Activated naive CD8-positive, alpha-beta T cell treated with anti-CD3 and anti-CD28 coated beads, Interleukin-2, amount 50 U/mL, for 24 hours (primary cell): ENCODE measurements at regions not wholly inside any gene's neighbourhood (a gene's known extent, or its start where the extent isn't known, plus 50 kb on each side); places are given as distances from the start of the nearest gene placed in this dataset.
"Not testable (repeated sequence)": the region's sequence is repeated elsewhere in the genome, so short reads cannot be mapped to it uniquely, and the experiment has no call there.

Source experiments
- ATAC-seq: fragments of 150-1000 bp; cut with Tn5 transposase; one replicate; pipeline ENCODE4 v1.10.0; 2021
- DNase-seq: peaks from one replicate; pipeline ENCODE4 v3.0.0; 2021
- H3K27ac Mint-ChIP-seq: one replicate; pipeline ENCODE4 v1.8.0; 2021; ENCODE audit warnings: mild to moderate bottlenecking, mixed read lengths
- H3K27me3 Mint-ChIP-seq: one replicate; pipeline ENCODE4 v1.8.0; 2021; ENCODE audit warnings: mixed read lengths
- H3K36me3 Mint-ChIP-seq: one replicate; pipeline ENCODE4 v1.8.0; 2021; ENCODE audit warnings: low read depth, mixed read lengths
- H3K4me1 Mint-ChIP-seq: one replicate; pipeline ENCODE4 v1.8.0; 2021; ENCODE audit warnings: mixed read lengths
- H3K4me3 Mint-ChIP-seq: one replicate; pipeline ENCODE4 v1.8.0; 2021; ENCODE audit warnings: mild to moderate bottlenecking, moderate library complexity, mixed read lengths
- H3K9me3 Mint-ChIP-seq: one replicate; pipeline ENCODE4 v1.8.0; 2021; ENCODE audit warnings: mixed read lengths

DNA sequence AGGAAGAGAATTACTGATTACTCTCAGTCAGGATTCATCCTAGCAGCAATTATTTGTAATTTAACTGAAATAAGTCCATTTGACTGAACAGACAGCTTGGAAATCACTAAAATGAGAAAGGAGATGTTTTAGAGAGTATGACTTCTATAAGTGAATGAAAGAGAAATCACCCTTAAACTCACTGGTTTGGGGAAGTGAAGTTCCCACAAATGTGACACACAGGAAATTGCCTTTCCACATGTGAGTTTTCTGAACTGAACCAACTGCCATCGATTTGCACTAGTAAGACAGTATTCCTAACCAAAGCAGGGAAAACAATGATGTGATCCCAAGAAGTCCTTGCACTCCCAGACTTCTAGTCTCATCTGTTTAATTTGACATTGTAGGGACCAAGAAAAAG is 110.5 kb downstream of the FAM72C start:
- H3K4me1 Mint-ChIP-seq, H3K27me3 Mint-ChIP-seq, ATAC-seq, H3K27ac Mint-ChIP-seq, H3K36me3 Mint-ChIP-seq, H3K9me3 Mint-ChIP-seq, H3K4me3 Mint-ChIP-seq, DNase-seq: not testable (repeated sequence)

DNA sequence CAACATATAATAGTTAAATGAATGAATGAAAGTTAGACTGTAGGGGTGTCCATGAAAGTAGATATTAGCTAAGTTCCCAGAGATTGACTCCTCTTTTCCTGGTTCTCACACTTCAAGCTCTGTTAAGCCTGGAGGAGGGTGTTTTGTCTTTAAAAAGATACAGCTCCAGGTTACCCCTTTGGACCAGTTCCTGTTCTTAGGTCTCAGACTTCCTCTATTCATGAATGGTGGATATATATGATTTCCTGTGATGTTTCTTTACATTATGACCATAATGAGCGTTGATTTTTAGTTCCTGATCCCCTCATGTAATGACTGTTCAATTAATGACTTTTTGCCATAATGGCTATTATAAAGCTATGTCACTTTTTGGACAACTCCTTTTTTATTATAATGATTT is 115.9 kb downstream of the FAM72C start:
- H3K36me3 Mint-ChIP-seq, H3K4me3 Mint-ChIP-seq, H3K4me1 Mint-ChIP-seq, H3K9me3 Mint-ChIP-seq, DNase-seq, H3K27ac Mint-ChIP-seq, H3K27me3 Mint-ChIP-seq, ATAC-seq: not testable (repeated sequence)

DNA sequence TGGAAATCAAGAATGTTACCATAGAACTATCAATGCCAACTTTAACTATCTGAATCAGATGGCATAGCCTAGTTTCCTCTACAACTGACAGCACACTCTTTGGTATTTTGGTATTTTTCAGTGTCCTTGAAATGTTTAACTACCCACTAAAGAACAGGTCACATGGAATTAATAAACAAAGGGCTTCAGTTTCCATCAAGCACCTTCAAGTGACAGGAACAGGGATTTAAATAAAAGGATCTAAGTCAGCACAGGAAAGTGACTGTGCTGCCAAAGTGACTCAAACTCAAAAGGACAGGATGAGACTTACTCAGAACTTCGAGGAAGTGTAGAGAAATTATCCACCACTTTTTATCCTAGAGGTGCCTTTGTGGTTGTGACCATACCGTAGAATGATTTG is 117.7 kb downstream of the FAM72C start:
- not testable (repeated sequence) for H3K4me3 Mint-ChIP-seq, ATAC-seq, H3K27me3 Mint-ChIP-seq, H3K27ac Mint-ChIP-seq, H3K36me3 Mint-ChIP-seq, DNase-seq, H3K4me1 Mint-ChIP-seq, H3K9me3 Mint-ChIP-seq

DNA sequence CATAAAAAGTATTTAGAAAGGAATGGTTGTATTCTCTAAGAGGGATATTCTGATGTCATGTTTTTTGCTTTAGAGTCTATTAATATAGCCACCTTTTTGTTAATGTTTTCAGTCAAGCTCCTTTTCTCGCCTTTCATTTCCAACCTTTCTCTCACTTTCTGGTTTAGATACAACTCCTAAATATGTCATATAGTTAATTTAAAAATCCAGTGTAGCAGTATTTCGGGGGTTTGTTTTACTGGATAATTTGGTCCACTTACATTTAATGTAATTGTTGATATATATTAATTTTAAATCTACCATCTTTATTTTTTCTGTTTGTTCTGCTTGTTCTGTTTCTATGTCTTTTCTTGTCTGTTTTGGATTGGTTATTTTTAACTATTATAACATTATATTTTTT is 121.1 kb downstream of the FAM72C start:
- H3K4me3 Mint-ChIP-seq, H3K9me3 Mint-ChIP-seq, H3K27ac Mint-ChIP-seq, ATAC-seq, DNase-seq, H3K4me1 Mint-ChIP-seq, H3K27me3 Mint-ChIP-seq, H3K36me3 Mint-ChIP-seq: not testable (repeated sequence)

DNA sequence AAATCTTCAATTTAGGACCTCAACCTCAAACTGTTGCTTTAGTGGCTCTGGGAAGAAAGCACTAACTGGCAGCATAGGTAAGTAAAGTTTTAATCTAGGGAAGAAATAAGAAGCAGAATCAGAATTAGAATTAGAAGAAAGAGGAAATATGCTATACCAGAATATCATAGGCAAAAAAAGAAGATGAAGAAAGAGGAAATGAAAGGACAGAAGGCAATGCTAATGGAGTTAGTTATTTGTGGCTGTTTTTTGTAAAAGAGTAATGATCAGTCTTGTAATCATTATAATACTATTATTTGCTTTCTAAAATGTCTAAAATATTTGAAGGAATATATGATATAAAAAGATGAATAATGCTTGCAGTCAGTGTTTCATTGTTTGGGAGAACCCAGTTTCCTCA is 122.9 kb downstream of the FAM72C start:
- H3K9me3 Mint-ChIP-seq, H3K27me3 Mint-ChIP-seq, ATAC-seq, H3K27ac Mint-ChIP-seq, DNase-seq, H3K4me3 Mint-ChIP-seq, H3K36me3 Mint-ChIP-seq, H3K4me1 Mint-ChIP-seq: not testable (repeated sequence)

DNA sequence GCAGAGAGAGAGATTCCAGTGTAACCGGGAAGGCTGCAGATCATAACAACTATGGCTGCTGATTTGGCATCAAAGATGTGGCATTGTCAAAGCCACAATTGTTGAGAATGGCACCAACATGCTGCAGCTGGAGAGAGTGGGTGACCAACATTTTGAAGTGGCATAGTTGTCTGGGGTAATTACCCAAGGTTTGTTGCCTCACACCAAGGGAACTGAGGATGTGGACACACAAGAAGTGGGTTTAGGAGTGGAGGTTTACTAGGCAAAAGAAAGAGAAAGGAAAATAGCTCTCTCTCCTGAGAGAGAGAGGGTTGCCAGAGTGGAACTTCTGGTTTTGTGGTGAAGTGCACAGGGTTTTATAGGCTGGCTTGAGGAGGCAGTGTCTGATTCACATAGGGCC is 126.6 kb downstream of the FAM72C start:
- not testable (repeated sequence) for H3K4me1 Mint-ChIP-seq, H3K27me3 Mint-ChIP-seq, ATAC-seq, H3K27ac Mint-ChIP-seq, DNase-seq, H3K9me3 Mint-ChIP-seq, H3K4me3 Mint-ChIP-seq, H3K36me3 Mint-ChIP-seq

DNA sequence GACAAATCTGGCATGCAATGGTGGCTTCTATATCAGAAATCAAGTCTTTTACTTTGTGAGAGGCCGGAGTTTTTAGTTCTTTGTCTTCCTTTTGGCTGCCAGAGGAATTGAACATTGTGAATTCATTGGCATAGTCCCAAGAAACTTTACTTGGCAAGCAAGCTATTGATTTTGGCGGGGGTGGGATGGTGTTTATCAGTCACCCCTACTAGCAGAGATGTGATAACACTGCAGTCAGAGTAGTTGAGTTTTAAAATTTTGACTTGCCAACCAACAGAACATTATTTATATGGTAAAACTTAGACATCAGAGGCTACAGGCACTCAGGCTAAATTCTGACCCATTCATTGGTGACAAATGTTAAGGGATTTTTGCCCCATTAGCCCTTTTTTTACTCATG is 129.7 kb downstream of the FAM72C start:
- not testable (repeated sequence) for H3K9me3 Mint-ChIP-seq, H3K4me1 Mint-ChIP-seq, H3K27ac Mint-ChIP-seq, ATAC-seq, H3K4me3 Mint-ChIP-seq, DNase-seq, H3K36me3 Mint-ChIP-seq
- H3K27me3 Mint-ChIP-seq = peaks cover 14% of the 10 kb centered on the region

DNA sequence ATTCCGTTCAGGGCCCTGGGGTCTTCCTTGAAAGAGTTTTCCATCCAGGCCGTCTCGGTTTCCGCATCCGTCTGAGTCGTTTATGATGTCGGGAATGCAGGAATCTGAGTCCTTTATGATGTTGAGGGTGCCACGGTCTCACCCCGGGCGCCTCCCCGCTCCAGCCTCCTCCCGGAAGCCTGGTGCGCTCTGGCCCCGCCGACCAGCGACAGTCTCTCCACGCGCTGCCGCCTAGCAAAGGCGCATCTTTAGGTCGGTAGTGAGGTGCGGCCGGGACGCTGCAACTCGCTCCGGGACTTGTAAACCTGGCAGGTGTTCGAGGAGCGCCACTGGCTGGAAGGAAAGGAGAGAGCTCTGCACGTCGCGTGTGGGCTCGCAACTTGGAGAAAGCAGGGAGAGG is 132.6 kb downstream of the FAM72C start:
- H3K4me1 Mint-ChIP-seq, H3K36me3 Mint-ChIP-seq: not testable (repeated sequence)

DNA sequence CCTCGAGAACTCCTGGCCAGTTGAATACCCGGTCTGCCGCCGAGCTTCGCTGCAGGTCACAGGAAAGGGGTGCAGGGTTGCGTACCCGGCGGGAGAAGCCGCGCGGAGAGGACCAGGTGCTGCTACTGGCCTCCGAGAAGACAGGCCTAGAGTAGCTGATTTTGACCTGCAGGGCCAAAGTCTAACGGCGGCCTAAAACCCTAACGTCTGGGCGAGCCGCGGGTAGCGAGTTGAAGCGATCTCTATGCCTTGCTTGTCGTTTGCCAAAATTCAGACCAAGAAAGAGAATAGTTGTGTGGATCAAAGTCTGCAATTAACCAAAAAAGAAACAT is 133.2 kb downstream of the FAM72C start:
- H3K4me1 Mint-ChIP-seq = not testable (repeated sequence)

More for the DNA sequence above, 132.6 kb downstream of the FAM72C start:
- peak; percentile 20 for ATAC-seq
- H3K27ac Mint-ChIP-seq, DNase-seq, H3K4me3 Mint-ChIP-seq, H3K9me3 Mint-ChIP-seq: not testable (repeated sequence)
- H3K27me3 Mint-ChIP-seq = peaks cover 18% of the 10 kb centered on the region

DNA sequence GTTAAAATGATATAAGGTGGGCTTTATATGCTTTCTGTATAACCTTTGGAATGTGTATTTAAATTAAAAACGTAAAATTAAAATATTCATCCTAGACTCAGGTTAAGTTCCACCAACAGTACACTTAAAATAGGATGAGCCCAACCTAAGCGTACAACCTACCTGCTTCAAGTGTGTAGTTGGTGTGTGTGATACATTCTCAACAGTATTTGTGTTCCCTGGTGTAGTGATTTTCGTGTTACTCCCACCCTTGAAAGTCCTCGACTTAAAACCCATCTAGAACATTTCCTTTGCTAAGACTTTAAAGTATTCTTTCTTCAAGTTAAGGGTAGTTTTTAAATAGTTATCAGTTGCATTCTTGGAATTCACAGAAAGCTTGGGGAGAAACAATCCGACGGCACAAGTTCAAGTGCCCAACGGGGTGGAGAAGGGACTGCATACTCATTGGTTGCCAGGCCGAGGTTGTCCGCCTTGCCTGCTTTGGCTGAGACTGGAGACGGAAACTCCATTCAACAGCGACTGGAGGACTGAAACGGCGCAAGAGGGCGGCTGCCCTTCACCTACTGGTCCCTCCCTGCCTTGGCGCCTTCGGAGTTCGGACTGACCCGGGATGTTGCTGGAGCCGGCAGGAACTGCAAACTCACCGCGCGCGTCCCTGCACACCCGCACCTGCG is 133.7 kb downstream of the FAM72C start:
- not testable (repeated sequence) for H3K27ac Mint-ChIP-seq, H3K4me3 Mint-ChIP-seq, ATAC-seq, DNase-seq, H3K9me3 Mint-ChIP-seq, H3K36me3 Mint-ChIP-seq, H3K4me1 Mint-ChIP-seq
- H3K27me3 Mint-ChIP-seq = peaks cover 18% of the 10 kb centered on the region

More for the DNA sequence above, 133.2 kb downstream of the FAM72C start:
- H3K4me3 Mint-ChIP-seq, H3K9me3 Mint-ChIP-seq, H3K36me3 Mint-ChIP-seq, H3K27ac Mint-ChIP-seq, ATAC-seq, DNase-seq: not testable (repeated sequence)
- peaks cover 18% of the 10 kb centered on the region for H3K27me3 Mint-ChIP-seq

DNA sequence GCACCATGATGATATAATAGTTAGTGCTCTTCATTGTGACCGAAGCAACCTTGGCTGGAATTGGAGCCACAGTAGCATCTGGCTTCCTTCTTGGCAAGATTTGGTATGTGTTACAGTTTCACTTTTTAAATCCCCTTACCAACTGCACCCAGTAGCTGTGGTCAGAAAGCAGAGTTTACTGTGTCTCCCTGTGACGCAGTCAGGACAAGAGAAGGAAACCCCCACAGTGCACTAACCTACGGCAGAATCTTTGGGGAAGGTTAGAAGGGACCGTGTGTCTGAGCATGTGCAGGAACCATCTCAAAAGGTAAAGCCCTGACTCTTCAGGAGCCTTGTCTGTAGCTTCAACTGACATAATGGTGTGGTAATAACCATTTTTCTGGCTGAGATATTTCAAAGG is 138.4 kb downstream of the FAM72C start:
- not testable (repeated sequence) for H3K4me1 Mint-ChIP-seq, DNase-seq, H3K9me3 Mint-ChIP-seq, H3K4me3 Mint-ChIP-seq, H3K36me3 Mint-ChIP-seq, H3K27ac Mint-ChIP-seq
- H3K27me3 Mint-ChIP-seq = peaks cover 11% of the 10 kb centered on the region
- peak; percentile 59 for ATAC-seq

DNA sequence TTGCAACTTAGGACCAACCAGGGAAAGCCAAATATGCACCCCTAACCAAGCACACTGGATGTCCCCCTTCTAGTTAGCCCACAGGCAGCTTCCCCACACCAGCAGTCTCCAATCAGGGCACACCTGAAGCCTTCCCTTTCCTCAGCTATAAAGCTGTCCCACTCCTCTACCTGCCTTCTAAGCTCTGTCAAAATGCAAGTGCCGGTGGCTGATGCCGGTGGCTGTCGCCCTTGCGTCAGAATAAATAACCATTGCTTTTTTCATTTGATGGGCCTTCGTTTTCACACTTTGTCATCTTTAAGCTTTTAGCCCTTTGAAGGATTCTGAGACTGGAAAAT is 139.4 kb downstream of the FAM72C start:
- H3K4me1 Mint-ChIP-seq, H3K9me3 Mint-ChIP-seq, DNase-seq, H3K27me3 Mint-ChIP-seq, H3K27ac Mint-ChIP-seq, ATAC-seq, H3K36me3 Mint-ChIP-seq, H3K4me3 Mint-ChIP-seq: not testable (repeated sequence)

DNA sequence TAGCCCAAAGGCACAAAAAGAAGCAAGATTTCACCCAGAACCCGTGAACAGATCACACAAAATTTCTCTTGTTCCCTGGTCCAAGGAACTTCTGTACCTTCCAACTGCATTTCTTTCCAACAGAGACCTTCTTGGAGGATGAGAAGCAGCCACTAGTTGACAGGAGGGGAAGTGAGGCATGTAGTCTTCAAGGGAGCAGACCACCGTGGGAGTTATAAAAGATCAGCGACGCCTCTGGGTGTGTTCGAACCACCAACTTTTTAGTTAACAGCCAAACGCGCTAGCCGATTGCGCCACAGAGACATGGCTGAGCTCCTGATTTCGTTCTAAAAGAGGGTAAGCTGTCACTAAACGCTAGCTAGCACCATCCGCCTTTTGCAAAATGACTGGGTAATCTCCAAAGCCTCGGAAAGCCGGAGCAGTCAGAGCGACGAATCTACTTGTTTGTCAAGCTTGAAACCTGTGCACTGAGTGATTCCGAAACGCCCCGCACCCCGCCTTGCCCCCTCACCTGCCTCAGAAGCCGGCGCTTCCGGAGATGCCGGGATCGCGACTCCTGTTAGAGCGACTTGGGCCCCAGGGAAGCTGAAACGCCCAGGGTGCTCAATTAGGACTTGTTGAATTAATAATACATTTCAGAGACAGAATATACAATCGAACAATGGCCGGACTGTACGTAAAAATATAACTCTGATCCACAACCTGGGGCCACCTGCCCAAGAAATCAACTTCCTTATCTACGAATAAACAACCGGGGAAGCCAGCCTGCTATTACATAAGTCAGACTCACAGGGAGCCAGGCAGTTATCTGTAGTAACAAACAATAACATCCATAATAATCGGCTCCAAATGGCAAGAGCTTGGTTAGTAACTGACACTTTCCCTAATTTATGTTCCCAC is 140.1 kb downstream of the FAM72C start:
- not testable (repeated sequence) for DNase-seq, H3K4me3 Mint-ChIP-seq, H3K27ac Mint-ChIP-seq, H3K27me3 Mint-ChIP-seq, H3K4me1 Mint-ChIP-seq, H3K36me3 Mint-ChIP-seq, H3K9me3 Mint-ChIP-seq
- ATAC-seq = peak; percentile 69

DNA sequence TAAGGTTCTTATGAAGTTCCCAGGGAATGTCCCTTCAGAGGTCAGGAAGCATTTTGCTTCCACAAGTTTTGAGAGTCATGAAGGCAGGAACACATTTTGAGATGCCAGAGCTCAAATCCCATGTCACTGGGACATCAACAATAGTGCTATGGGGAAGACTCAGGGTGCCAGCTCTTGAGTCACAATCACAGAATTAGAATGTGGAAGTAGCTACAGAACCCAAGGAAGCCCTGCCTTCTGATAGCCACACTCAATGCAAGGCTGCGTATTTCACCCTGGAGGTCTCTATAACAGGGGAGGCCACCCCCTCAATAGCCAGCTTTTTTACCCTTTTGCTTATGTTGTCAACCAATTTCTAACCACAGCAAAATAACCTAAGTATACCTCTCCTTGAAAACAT is 145.6 kb downstream of the FAM72C start:
- not testable (repeated sequence) for H3K9me3 Mint-ChIP-seq, H3K36me3 Mint-ChIP-seq, H3K27ac Mint-ChIP-seq, DNase-seq, ATAC-seq, H3K27me3 Mint-ChIP-seq, H3K4me1 Mint-ChIP-seq, H3K4me3 Mint-ChIP-seq

DNA sequence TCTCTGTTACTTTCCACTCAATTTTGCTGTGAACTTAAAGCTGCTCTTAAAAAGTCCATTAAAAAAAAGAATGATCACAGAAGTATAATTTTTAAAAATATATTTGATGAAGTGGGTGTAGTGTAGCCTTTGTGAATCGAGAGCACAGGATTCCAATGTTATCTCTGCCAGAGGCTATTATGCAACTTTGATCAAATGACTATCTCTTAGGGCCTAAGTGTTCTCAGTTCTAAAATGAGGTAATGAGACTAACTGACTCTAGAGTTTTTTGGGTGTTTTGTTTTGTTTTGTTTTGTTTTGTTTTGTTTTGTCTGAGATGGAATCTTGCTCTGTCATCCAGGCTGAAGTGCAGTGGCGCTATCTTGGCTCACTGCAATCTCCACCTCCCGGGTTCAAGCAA is 147.5 kb downstream of the FAM72C start:
- not testable (repeated sequence) for H3K27me3 Mint-ChIP-seq, H3K36me3 Mint-ChIP-seq, ATAC-seq, H3K9me3 Mint-ChIP-seq, H3K4me3 Mint-ChIP-seq, DNase-seq, H3K27ac Mint-ChIP-seq, H3K4me1 Mint-ChIP-seq
